ENCODE measurements at regions not wholly inside any gene's neighbourhood (a gene's known extent, or its start where the extent isn't known, plus 50 kb on each side); places are given as distances from the start of the nearest gene placed in this dataset.

GRCh38 chr9:752201-752600 lies 89.3 kb upstream of the DMRT1 start:
- no peak for TF ChIP-seq EZH2 (IDR thresholded peaks at IDR 0.05)
- no peak for TF ChIP-seq CTCF (IDR thresholded peaks at IDR 0.05)
- no peak for TF ChIP-seq EZH2phosphoT487 (IDR thresholded peaks at IDR 0.05)
